Type B pancreatic cell (in vitro differentiated cells): ENCODE measurements at regions not wholly inside any gene's neighbourhood (a gene's known extent, or its start where the extent isn't known, plus 50 kb on each side); places are given as distances from the start of the nearest gene placed in this dataset.

Experiments used
- DNase-seq: peaks from one replicate; pipeline ENCODE4 v3.0.0; 2021; ENCODE audit warnings: mixed read lengths; ENCODE audit not compliant: unreplicated experiment; ENCODE audit errors: extremely low spot score
- H3K27ac Mint-ChIP-seq: 2 replicates; pipeline ENCODE4 v1.8.0; 2021; ENCODE audit warnings: mild to moderate bottlenecking, mixed read lengths
- H3K27me3 Mint-ChIP-seq: 2 replicates; pipeline ENCODE4 v1.8.0; 2021; ENCODE audit warnings: mixed read lengths
- H3K36me3 Mint-ChIP-seq: 2 replicates; pipeline ENCODE4 v1.8.0; 2021; ENCODE audit warnings: mixed read lengths
- H3K4me1 Mint-ChIP-seq: one replicate; pipeline ENCODE4 v1.8.0; 2021; ENCODE audit warnings: mixed read lengths; ENCODE audit not compliant: unreplicated experiment
- H3K4me3 Mint-ChIP-seq: 2 replicates; pipeline ENCODE4 v1.8.0; 2021; ENCODE audit warnings: mild to moderate bottlenecking, mixed read lengths
- H3K9me3 Mint-ChIP-seq: 2 replicates; pipeline ENCODE4 v1.8.0; 2021; ENCODE audit warnings: mixed read lengths
- TF ChIP-seq, protein P1 (sequence below): fragments of 200-600 bp; sonication (generic); conservative IDR thresholded peaks from 2 replicates; pipeline ENCODE4 v1.5.0; 2021; ENCODE audit warnings: antibody characterized with exemption, mild to moderate bottlenecking

DNA sequence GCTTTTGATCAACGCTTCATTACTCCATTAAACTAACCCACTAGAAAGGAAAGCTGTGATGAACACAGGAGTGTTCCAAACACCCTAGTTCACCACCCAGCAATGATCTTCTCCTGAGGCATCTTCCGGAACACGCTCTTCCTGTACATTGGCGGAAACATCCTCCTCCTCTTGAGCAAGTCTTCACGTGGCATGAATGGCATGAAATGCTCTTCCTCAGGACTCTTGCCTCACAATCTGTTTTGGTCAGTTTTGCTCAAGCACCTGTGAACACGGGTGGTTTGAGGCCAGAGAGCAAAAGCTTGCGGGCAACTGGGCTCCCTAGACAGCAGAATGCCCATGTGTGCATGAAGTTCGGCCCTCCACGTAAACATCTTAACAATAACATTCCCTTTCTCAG is 734.2 kb upstream of the SALL3 start:
- H3K36me3 Mint-ChIP-seq: no peaks in the 10 kb centered on the region

DNA sequence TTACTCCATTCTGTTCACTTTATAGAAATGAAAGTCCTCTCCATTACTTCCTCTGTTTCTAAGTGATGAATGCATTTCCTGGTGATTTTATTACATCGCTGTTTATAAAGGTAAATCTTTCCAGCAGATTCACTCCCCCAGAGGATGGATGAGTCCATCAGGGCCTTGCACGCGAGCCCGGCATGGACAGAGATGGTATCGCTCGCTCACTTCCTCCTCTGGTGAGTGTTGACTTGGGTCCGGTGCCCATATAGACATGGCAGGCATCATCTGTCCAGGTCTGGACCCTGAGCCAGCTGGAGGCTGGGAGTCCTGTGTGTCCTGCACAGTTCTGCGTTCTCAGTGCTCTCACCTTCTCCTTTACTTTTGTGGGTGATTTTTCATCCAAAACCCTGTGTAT is 733.6 kb upstream of the SALL3 start:
- no peak for DNase-seq
- no peaks in the 10 kb centered on the region for H3K36me3 Mint-ChIP-seq
- no peaks in the 10 kb centered on the region for H3K9me3 Mint-ChIP-seq
- H3K4me3 Mint-ChIP-seq: no peak overlapping the region
- H3K27ac Mint-ChIP-seq: no peak overlapping the region
- H3K27me3 Mint-ChIP-seq: peaks cover 10% of the 10 kb centered on the region
- peaks cover 9% of the 10 kb centered on the region for H3K4me1 Mint-ChIP-seq
- TF ChIP-seq, protein P1, sequence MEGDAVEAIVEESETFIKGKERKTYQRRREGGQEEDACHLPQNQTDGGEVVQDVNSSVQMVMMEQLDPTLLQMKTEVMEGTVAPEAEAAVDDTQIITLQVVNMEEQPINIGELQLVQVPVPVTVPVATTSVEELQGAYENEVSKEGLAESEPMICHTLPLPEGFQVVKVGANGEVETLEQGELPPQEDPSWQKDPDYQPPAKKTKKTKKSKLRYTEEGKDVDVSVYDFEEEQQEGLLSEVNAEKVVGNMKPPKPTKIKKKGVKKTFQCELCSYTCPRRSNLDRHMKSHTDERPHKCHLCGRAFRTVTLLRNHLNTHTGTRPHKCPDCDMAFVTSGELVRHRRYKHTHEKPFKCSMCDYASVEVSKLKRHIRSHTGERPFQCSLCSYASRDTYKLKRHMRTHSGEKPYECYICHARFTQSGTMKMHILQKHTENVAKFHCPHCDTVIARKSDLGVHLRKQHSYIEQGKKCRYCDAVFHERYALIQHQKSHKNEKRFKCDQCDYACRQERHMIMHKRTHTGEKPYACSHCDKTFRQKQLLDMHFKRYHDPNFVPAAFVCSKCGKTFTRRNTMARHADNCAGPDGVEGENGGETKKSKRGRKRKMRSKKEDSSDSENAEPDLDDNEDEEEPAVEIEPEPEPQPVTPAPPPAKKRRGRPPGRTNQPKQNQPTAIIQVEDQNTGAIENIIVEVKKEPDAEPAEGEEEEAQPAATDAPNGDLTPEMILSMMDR: no peak

More for the DNA sequence above, 734.2 kb upstream of the SALL3 start:
- H3K27ac Mint-ChIP-seq: no peak overlapping the region
- peaks cover 15% of the 10 kb centered on the region for H3K4me1 Mint-ChIP-seq
- H3K4me3 Mint-ChIP-seq: no peak overlapping the region
- no peak for DNase-seq
- TF ChIP-seq, protein P1: no peak
- no peaks in the 10 kb centered on the region for H3K9me3 Mint-ChIP-seq
- peaks cover 14% of the 10 kb centered on the region for H3K27me3 Mint-ChIP-seq

DNA sequence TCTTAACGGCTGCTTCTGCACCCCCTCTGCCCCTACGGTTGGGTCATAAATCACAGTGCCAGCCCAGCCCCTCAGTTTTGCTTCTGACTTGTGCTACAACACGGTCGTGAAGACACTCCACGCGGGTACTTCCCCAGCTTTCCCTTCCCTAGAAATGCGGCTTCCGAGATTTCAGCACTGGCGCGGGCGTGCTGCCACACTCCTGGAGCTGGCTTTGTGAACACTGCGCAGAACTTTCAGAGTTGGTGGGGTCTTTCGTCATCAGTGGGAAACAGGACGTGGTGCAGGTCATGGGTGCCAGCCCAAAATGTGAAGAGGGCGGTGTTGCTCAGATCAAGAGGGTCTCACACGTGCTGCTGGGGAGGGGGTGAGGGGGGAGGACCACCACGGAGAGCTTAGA is 733.0 kb upstream of the SALL3 start:
- DNase-seq: no peak
- peaks cover 4% of the 10 kb centered on the region for H3K4me1 Mint-ChIP-seq

DNA sequence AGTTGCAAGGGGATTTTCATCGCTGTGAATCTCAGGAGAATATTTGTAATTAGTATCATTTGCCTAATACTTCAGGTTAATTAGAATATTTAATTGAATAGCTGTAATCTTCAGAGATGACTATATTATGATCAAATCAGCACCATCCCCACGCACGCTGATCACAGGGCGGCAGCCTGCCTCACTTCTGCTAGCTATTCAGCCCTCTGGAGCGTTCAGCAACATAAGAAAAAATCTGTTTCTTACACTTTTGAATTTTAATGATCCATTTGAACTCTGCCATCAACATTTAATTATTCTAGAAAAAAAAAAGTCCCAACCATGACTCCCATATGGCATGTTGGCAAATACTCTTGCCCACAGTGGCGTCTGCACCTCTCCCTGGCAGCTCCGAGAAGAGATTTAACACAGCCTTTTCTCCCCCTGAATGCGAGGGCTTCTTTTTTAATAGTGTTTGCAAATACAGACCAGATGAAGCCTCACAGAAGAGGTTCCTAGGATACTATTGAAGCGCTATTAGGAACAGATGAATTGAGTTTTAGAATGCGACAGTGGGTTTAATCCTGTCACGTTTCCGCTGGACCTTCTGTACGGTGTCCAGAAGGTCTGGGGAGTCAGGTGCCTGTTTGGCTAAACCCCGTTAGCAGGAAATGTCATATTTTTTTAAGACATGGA is 731.9 kb upstream of the SALL3 start:
- Mint-ChIP-seq H3K27ac (no peak overlapping the region), H3K36me3 (no peaks in the 10 kb centered on the region), H3K4me1 (peaks cover 4% of the 10 kb centered on the region), H3K9me3 (no peaks in the 10 kb centered on the region), H3K27me3 (peaks cover 12% of the 10 kb centered on the region), H3K4me3 (no peak overlapping the region)
- TF ChIP-seq, protein P1: no peak
- no peak for DNase-seq

More for the DNA sequence above, 733.0 kb upstream of the SALL3 start:
- no peaks in the 10 kb centered on the region for H3K36me3 Mint-ChIP-seq
- no peak overlapping the region for H3K27ac Mint-ChIP-seq
- no peak overlapping the region for H3K4me3 Mint-ChIP-seq
- no peaks in the 10 kb centered on the region for H3K9me3 Mint-ChIP-seq
- TF ChIP-seq, protein P1: no peak
- H3K27me3 Mint-ChIP-seq: peaks cover 10% of the 10 kb centered on the region

DNA sequence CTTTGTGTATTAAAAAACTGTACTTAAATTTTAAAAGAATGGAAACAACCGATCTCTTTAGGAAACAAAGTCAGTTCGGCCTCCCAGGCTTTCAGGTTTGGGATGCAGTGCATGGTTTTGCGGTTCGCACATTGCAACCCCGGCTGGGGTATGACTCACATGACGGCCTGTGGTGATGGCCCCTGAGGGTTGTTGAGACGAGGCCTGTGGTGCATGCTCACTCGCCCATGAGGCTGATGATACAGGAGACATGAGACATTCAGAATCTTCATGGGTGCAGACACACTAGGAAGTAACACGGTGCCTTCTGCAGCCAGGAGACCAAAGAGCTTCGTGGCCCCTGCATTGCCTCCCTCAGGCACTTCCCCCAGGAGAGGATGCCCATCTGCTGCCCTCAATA is 724.6 kb upstream of the SALL3 start:
- TF ChIP-seq, protein P1: no peak
- H3K4me1 Mint-ChIP-seq: no peaks in the 10 kb centered on the region
- peaks cover 3% of the 10 kb centered on the region for H3K27me3 Mint-ChIP-seq
- no peak overlapping the region for H3K4me3 Mint-ChIP-seq
- no peaks in the 10 kb centered on the region for H3K9me3 Mint-ChIP-seq
- no peak for DNase-seq
- H3K36me3 Mint-ChIP-seq: no peaks in the 10 kb centered on the region
- H3K27ac Mint-ChIP-seq: no peak overlapping the region
